ENCODE measurements at regions not wholly inside any gene's neighbourhood (a gene's known extent, or its start where the extent isn't known, plus 50 kb on each side); places are given as distances from the start of the nearest gene placed in this dataset.

- TF ChIP-seq EZH2 (optimal IDR thresholded peaks at IDR 0.05; ENCODE audit: low read depth, low read length) = no peak
- TF ChIP-seq CTCF (IDR thresholded peaks at IDR 0.05; ENCODE audit: low read length) = no peak
- no peak for TF ChIP-seq EZH2phosphoT487 (IDR thresholded peaks at IDR 0.05; ENCODE audit: low read length)
These were observed 317.6 kb upstream of the TBL1XR1 start for GRCh38 chr3:177514611-177515499.

All from MM.1S (cell line).